Skeletal muscle satellite cell (primary cell): ENCODE measurements at regions not wholly inside any gene's neighbourhood (a gene's known extent, or its start where the extent isn't known, plus 50 kb on each side); places are given as distances from the start of the nearest gene placed in this dataset.
"Not testable (repeated sequence)": the region's sequence is repeated elsewhere in the genome, so short reads cannot be mapped to it uniquely, and the experiment has no call there.

Experiments
- H3K27me3 ChIP-seq: 2 replicates; pipeline ENCODE4 v1.7.0; 2013; ENCODE audit warnings: low read length; ENCODE audit not compliant: control insufficient read depth, insufficient read depth
- H3K36me3 ChIP-seq: 2 replicates; pipeline ENCODE4 v1.7.0; 2013; ENCODE audit warnings: mild to moderate bottlenecking, control low read depth, low read length; ENCODE audit not compliant: insufficient read depth
- H3K4me1 ChIP-seq: 2 replicates; pipeline ENCODE4 v1.7.0; 2013; ENCODE audit warnings: low read length; ENCODE audit not compliant: control insufficient read depth, insufficient read depth
- H3K4me2 ChIP-seq: 2 replicates; pipeline ENCODE4 v1.7.0; 2013; ENCODE audit warnings: mild to moderate bottlenecking, low read length
- H3K4me3 ChIP-seq: 2 replicates; pipeline ENCODE4 v1.7.0; 2013; ENCODE audit warnings: low read length
- H3K9ac ChIP-seq: 2 replicates; pipeline ENCODE4 v1.7.0; 2013; ENCODE audit warnings: mild to moderate bottlenecking, low read depth, low read length, moderate library complexity
- H3K9me3 ChIP-seq: replicated peaks from 2 replicates; pipeline ENCODE4 v1.7.0; 2013; ENCODE audit warnings: mild to moderate bottlenecking, control low read depth, low read length

DNA sequence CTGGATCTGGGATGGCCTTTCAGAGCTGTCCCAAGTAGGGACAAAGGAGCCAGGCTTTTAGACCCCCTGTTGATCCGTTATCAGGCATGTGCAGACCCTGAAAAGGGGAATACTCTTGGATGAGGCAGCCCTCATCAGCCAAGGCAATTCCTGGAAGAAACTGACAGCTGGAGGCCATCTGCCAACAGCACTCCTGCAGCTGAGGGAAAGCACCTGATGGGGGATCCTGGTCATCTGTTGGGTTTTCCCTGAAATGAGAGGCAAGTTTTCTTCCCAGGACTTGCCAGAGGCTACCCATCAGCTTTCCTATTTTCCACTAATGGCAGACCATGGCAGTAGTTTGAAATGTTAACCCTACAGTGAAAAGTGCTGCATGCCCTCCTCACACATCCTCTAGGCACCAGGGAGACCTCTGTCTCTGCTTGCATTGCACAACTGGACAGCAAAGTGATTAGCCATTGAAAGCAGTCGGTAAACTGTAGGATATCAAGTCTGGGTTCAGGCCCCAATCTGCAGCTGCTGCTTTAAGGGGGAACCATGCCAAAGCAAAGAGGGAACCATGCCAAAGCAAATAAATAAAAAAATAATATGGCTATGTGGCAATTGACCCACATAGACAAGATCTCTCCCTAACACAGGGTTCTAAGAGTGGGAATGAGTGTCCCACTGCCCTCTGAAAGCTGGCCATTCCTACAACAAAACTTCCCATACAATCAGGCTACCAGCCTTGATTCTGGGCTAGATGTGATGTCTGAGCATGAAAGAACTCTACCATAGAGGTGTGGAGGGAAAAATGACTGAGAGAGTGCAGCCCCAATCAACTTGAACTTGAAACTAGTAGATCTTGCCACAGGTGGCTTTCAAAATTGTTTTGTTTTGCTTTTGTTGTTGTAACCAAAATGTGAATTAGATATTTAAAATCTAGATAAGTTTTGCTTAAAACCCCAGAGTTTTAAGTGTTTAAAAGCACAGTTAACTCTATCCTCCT is 232.0 kb upstream of the STT3B start:
- Histone ChIP-seq H3K27me3 (peaks cover 4% of the 10 kb centered on the region), H3K4me2 (no peak overlapping the region), H3K36me3 (no peaks in the 10 kb centered on the region), H3K4me3 (no peak overlapping the region), H3K9ac (no peak overlapping the region), H3K9me3 (peaks cover 2% of the 10 kb centered on the region), H3K4me1 (no peaks in the 10 kb centered on the region)

- Histone ChIP-seq H3K4me1 (no peaks in the 10 kb centered on the region), H3K27me3 (peaks cover 4% of the 10 kb centered on the region), H3K9ac (no peak overlapping the region), H3K36me3 (no peaks in the 10 kb centered on the region), H3K4me3 (no peak overlapping the region), H3K4me2 (no peak overlapping the region), H3K9me3 (peaks cover 2% of the 10 kb centered on the region)
These were observed 230.4 kb upstream of the STT3B start for GRCh38 chr3:31302343-31302742.

DNA sequence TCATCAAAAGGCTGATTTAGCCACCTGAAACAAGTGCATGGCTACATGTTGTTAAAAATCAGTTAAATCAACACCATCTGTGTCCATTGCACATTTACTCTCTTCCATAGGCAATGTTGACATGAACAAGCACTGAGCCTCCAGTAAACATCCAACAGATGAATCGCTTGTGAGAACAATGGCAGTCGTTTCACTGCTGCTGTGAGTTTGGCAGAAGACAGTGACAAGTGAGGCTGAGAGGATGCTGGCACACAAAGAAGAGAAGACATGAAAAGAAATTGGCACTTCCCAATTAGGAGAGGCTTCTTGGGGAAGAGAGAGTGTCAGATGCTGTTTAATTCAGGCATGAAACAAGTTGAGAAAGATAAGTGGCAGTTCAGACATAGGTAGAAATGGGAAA is 227.4 kb upstream of the STT3B start:
- no peak overlapping the region for H3K4me3 ChIP-seq
- H3K27me3 ChIP-seq: peaks cover 2% of the 10 kb centered on the region
- H3K36me3 ChIP-seq: no peaks in the 10 kb centered on the region
- no peaks in the 10 kb centered on the region for H3K9me3 ChIP-seq
- H3K4me1 ChIP-seq: no peaks in the 10 kb centered on the region
- no peak overlapping the region for H3K4me2 ChIP-seq
- H3K9ac ChIP-seq: no peak overlapping the region

GRCh38 chr3:31307131-31307785 is 225.5 kb upstream of the STT3B start:
- Histone ChIP-seq H3K36me3 (no peaks in the 10 kb centered on the region), H3K4me2 (no peak overlapping the region), H3K4me3 (no peak overlapping the region), H3K27me3 (no peaks in the 10 kb centered on the region), H3K9ac (no peak overlapping the region), H3K4me1 (no peaks in the 10 kb centered on the region), H3K9me3 (no peaks in the 10 kb centered on the region)

DNA sequence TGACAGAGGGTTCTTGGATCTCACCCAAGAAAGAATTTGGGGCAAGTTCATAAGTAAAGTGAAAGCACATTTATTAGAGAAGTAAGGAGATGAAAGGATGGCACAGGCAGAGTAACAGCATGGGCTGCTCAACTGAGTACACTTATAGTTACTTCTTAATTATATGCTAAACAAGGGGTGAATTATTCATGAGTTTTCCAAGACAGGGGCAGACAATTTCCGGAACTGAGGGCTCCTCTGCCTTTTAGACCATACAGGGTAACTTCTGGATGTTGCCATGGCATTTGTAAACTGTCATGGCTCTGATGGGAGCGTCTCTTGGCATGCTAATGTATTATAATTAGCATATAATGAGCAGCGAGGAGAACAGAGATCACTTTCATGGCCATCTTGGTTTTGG is 221.2 kb upstream of the STT3B start:
- Histone ChIP-seq H3K4me1 (no peaks in the 10 kb centered on the region), H3K27me3 (no peaks in the 10 kb centered on the region), H3K4me3 (no peak overlapping the region), H3K36me3 (no peaks in the 10 kb centered on the region), H3K9me3 (no peaks in the 10 kb centered on the region), H3K4me2 (no peak overlapping the region), H3K9ac (no peak overlapping the region)

- H3K4me3 ChIP-seq: no peak overlapping the region
- H3K4me1 ChIP-seq: no peaks in the 10 kb centered on the region
- no peak overlapping the region for H3K4me2 ChIP-seq
- no peaks in the 10 kb centered on the region for H3K27me3 ChIP-seq
- H3K9me3 ChIP-seq: no peaks in the 10 kb centered on the region
- no peak overlapping the region for H3K9ac ChIP-seq
- H3K36me3 ChIP-seq: no peaks in the 10 kb centered on the region
These were observed 220.3 kb upstream of the STT3B start for GRCh38 chr3:31312400-31312799.

DNA sequence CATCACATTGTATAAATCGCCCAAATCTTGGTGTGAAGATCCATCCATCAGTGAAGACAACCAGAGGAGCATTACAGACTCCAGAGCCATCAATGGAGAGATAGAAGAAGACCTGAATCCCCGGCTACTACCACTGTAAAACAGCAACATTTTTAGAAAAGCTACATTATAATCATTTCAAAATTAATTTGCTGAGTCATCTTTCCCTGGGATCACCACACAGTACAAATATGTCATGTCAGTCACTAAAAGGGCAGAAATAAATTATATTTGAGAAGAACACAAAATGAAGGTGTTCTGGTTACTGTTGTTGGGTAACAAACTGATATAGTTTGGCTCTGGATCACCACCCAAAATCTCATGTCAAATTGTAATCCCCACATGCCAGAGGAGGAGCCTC is 218.5 kb upstream of the STT3B start:
- Histone ChIP-seq H3K27me3 (peaks cover 9% of the 10 kb centered on the region), H3K9ac (no peak overlapping the region), H3K9me3 (no peaks in the 10 kb centered on the region), H3K4me1 (no peaks in the 10 kb centered on the region), H3K4me3 (no peak overlapping the region), H3K4me2 (no peak overlapping the region), H3K36me3 (no peaks in the 10 kb centered on the region)

GRCh38 chr3:31319332-31319731 is 213.4 kb upstream of the STT3B start:
- no peak overlapping the region for H3K9ac ChIP-seq
- H3K4me2 ChIP-seq: no peak overlapping the region
- H3K4me3 ChIP-seq: no peak overlapping the region
- H3K27me3 ChIP-seq: peaks cover 47% of the 10 kb centered on the region
- no peaks in the 10 kb centered on the region for H3K9me3 ChIP-seq
- H3K4me1 ChIP-seq: no peaks in the 10 kb centered on the region
- no peaks in the 10 kb centered on the region for H3K36me3 ChIP-seq

DNA sequence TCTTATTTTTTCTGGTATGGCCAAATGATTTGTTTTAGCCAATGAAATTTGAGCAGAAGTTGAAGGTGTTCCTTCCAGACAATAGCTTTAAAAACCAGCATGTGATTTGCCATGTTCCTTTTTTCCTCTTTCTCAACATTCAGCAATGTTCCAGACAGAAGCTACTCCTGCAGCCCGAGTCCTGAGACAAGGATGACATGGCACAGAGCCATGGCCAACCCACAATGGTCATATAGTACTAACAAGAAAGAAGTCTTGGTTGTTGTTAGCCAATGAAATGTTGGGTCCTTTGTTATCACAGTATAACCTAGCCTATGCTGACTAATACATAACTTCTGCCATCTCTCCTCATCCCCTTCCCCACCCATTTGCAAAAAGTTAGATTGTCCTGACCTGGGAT is 211.1 kb upstream of the STT3B start:
- H3K36me3 ChIP-seq: no peaks in the 10 kb centered on the region
- no peaks in the 10 kb centered on the region for H3K9me3 ChIP-seq
- peaks cover 54% of the 10 kb centered on the region for H3K27me3 ChIP-seq
- no peak overlapping the region for H3K9ac ChIP-seq
- no peak overlapping the region for H3K4me2 ChIP-seq
- no peaks in the 10 kb centered on the region for H3K4me1 ChIP-seq
- no peak overlapping the region for H3K4me3 ChIP-seq

DNA sequence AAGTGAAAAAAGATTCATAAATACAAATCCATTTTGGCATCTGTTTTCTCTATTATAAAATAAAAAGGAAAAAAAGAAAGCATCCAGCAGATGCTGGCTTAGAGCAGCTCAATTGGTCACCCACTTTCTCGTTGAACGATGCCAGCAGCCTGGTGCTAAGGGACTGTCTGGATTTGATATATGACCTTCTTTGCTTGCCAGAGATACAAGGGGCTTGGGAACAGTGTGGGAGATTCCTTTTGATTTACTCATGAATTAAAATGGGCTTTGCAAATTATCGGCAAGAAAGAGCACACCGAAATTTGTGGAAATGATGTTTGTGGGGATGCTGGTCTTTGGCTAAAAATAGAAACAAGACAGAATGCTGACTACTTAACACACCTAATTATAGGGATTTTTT is 210.3 kb upstream of the STT3B start:
- Histone ChIP-seq H3K27me3 (peaks cover 54% of the 10 kb centered on the region), H3K36me3 (no peaks in the 10 kb centered on the region), H3K4me1 (no peaks in the 10 kb centered on the region), H3K4me2 (no peak overlapping the region), H3K4me3 (no peak overlapping the region), H3K9ac (no peak overlapping the region), H3K9me3 (no peaks in the 10 kb centered on the region)

- H3K4me3 ChIP-seq, H3K9me3 ChIP-seq, H3K4me1 ChIP-seq, H3K4me2 ChIP-seq, H3K36me3 ChIP-seq, H3K9ac ChIP-seq: not testable (repeated sequence)
- H3K27me3 ChIP-seq: peaks cover 13% of the 10 kb centered on the region
These were observed 204.8 kb upstream of the STT3B start for GRCh38 chr3:31327826-31328357.
